ENCODE measurements at regions not wholly inside any gene's neighbourhood (a gene's known extent, or its start where the extent isn't known, plus 50 kb on each side); places are given as distances from the start of the nearest gene placed in this dataset.

GRCh38 chr20:58109918-58110635, 118.4 kb downstream of the ANKRD60 start:
- TF ChIP-seq EZH2 (IDR thresholded peaks at IDR 0.05; ENCODE audit: borderline replicate concordance, low read depth, low read length, severe bottlenecking) (no peak), MYC (IDR thresholded peaks at IDR 0.05; ENCODE audit: low read depth, low read length) (no peak)
- TF ChIP-seq, protein P1, sequence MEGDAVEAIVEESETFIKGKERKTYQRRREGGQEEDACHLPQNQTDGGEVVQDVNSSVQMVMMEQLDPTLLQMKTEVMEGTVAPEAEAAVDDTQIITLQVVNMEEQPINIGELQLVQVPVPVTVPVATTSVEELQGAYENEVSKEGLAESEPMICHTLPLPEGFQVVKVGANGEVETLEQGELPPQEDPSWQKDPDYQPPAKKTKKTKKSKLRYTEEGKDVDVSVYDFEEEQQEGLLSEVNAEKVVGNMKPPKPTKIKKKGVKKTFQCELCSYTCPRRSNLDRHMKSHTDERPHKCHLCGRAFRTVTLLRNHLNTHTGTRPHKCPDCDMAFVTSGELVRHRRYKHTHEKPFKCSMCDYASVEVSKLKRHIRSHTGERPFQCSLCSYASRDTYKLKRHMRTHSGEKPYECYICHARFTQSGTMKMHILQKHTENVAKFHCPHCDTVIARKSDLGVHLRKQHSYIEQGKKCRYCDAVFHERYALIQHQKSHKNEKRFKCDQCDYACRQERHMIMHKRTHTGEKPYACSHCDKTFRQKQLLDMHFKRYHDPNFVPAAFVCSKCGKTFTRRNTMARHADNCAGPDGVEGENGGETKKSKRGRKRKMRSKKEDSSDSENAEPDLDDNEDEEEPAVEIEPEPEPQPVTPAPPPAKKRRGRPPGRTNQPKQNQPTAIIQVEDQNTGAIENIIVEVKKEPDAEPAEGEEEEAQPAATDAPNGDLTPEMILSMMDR (IDR thresholded peaks at IDR 0.05; ENCODE audit: extremely low read depth in 1 of 2, insufficient read depth in 1 of 2, low read depth in 1 of 2, low read length in 2 of 2) = no peak
